A673 (cell line): ENCODE measurements at regions not wholly inside any gene's neighbourhood (a gene's known extent, or its start where the extent isn't known, plus 50 kb on each side); places are given as distances from the start of the nearest gene placed in this dataset.

Experiments used
- EZH2 ChIP-seq: fragments of 200-600 bp; sonication (generic); IDR thresholded peaks from 2 replicates; pipeline ENCODE4 v1.6.1; 2017; ENCODE audit warnings: borderline replicate concordance, low read depth, mild to moderate bottlenecking, mixed read lengths, antibody characterized with exemption, low read length; ENCODE audit not compliant: poor library complexity, severe bottlenecking
- TF ChIP-seq, protein P1 (sequence below): fragments of 300-800, 200-600 bp; sonication (generic); conservative IDR thresholded peaks from 2 replicates; pipeline ENCODE4 v1.5.1; 2017; ENCODE audit warnings: low read depth, mild to moderate bottlenecking, antibody characterized with exemption, low read length, moderate library complexity, mixed read lengths

DNA sequence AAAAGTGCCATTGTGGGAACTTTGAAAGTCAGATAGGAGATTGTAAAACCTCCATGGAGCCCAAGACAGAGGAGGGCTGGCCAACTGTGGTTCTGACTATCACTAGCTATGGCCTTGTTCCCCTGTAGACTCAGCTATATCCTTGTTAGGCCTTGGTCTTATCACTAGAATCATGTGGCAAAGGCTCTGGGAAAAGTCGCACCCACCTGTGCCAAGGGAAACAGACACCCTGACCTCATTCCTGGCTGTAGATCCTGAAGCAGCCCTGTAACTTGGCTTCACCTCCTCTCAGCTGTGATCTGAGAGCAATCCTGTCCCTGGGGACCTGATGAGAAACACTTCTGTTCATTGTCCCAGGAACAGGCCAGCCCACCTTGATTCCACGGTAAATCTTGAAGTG lies 566.2 kb downstream of the TMEM135 start:
- no peak for TF ChIP-seq EZH2
- TF ChIP-seq, protein P1, sequence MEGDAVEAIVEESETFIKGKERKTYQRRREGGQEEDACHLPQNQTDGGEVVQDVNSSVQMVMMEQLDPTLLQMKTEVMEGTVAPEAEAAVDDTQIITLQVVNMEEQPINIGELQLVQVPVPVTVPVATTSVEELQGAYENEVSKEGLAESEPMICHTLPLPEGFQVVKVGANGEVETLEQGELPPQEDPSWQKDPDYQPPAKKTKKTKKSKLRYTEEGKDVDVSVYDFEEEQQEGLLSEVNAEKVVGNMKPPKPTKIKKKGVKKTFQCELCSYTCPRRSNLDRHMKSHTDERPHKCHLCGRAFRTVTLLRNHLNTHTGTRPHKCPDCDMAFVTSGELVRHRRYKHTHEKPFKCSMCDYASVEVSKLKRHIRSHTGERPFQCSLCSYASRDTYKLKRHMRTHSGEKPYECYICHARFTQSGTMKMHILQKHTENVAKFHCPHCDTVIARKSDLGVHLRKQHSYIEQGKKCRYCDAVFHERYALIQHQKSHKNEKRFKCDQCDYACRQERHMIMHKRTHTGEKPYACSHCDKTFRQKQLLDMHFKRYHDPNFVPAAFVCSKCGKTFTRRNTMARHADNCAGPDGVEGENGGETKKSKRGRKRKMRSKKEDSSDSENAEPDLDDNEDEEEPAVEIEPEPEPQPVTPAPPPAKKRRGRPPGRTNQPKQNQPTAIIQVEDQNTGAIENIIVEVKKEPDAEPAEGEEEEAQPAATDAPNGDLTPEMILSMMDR, result no peak
